Stimulated activated CD8-positive, alpha-beta memory T cell treated with anti-CD3 and anti-CD28 coated beads, Interleukin-7, amount 100 ng/mL, for 4 hours (primary cell): ENCODE measurements at regions not wholly inside any gene's neighbourhood (a gene's known extent, or its start where the extent isn't known, plus 50 kb on each side); places are given as distances from the start of the nearest gene placed in this dataset.

ENCODE experiments used
- DNase-seq, 2 donors: peaks; one replicate each; pipeline ENCODE4 v3.0.0-alpha.2; 2020; ENCODE audit warnings: low read depth in 2 of 2

DNA sequence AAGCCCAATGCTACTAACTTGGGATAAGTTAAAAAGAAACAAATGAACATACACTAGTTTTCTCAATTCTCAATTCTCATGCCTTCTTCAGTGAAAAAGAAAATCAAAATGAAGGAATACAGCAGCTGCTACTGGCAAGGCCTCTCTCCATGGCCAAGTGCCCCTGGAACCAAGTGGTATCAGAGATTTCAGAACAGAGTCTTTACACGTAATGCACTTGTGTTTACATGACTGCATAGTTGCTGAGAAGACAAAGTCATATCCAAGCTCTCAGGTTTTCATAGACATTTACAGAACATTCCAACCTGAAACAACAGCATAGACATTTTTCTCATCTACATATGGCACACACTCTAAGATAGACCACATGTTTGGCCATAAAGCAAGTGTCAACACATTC lies 789.9 kb downstream of the CBLN2 start:
- no peak for DNase-seq

DNA sequence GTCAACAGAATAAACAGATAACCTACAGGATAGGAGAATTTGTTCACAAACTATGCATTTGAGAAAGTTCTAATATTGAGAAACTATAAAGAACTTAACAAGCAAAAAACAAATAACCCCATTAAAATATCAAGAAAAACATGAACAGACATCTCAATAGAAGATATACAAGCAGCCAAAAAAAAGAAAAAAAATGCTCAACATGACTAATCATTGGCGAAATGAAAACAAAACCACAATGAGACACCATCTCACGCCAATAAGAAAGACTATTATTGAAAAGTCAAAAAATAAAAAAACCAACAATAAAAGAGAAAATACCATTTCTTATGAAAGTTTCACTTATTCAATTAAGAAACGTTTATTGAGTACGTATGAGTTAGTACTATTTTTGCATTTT lies 800.5 kb downstream of the CBLN2 start:
- DNase-seq, result no peak

DNA sequence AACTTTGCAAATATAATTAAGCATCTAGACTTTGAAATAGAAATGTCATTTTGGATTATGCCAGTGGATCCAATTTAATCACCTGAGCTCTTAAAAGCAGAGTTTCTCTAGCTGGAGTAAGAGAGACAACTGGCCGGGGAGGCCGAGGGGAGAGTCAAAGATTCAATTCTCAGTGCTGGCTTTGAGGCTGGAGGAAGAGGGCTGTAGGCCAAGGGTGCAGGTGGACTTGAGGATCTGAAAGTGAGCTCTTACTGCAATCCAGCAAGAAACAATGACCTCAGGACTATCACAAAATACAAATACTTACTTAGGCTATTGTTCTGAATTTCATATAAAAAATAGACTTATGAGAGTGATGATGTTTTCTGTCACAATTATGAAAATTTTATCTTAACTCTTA lies 814.5 kb downstream of the CBLN2 start:
- no peak for DNase-seq

GRCh38 chr18:71727909-71728308 lies 816.2 kb downstream of the CBLN2 start:
- no peak for DNase-seq

DNA sequence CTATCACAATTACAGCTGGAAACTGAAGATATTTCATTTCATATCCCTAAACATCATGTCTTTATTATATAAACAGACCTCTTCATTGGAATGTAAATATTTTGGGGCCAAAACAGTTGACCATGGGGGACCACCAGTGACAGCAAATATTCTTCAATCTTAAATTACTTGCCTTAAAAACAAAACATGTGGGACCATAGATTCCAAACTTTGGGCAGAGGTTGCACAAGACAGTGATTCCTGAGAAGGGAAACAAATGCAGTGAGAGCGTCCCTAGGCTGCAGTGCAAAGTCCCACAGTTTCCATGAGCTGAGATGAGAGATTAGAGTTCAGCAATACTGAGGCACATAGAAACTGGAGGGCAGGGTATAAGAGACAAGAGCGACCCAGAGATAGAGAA lies 818.9 kb downstream of the CBLN2 start:
- no peak for DNase-seq

- DNase-seq, result no peak
Observed at GRCh38 chr18:71707985-71708500, 836.1 kb downstream of the CBLN2 start.

DNA sequence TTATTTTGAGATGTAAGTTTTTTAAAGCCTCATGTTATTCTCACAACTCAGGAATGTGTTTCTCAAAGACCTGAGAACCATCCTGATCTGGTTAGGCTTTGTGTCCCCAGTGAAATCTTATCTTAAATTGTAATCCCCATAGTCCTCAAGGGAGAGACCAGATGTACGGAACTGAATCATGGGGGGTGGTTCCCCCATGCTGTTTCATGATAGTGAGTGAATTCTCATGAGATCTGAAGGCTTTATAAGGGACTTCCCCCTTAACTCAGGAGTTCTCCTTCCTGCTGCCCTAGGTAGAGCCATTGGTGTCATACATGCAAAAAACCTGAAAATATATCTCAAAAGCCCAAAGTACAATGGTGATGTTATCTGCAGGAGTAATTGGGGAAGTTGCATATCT lies 836.7 kb downstream of the CBLN2 start:
- DNase-seq, result no peak

- no peak for DNase-seq
Observed at GRCh38 chr18:71689416-71690160, 854.6 kb downstream of the CBLN2 start.

DNA sequence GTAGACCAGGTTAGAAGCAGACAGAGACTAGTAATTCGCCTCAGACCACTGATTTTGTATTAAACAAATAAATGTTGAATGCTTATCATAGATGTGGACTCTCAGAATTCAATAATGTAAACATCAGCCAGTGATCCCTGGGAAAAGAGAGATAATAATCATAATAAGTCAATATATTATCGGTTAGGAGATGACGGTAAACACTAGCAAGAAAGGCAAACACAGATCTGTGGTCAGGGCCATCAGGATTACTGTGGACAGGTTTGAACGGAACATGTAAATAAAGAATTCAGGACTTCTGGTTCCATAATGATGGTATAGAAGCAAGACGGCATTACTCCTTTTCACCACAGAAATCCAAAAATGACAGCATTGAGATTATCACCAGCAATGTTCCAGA lies 861.6 kb downstream of the CBLN2 start:
- no peak for DNase-seq

DNA sequence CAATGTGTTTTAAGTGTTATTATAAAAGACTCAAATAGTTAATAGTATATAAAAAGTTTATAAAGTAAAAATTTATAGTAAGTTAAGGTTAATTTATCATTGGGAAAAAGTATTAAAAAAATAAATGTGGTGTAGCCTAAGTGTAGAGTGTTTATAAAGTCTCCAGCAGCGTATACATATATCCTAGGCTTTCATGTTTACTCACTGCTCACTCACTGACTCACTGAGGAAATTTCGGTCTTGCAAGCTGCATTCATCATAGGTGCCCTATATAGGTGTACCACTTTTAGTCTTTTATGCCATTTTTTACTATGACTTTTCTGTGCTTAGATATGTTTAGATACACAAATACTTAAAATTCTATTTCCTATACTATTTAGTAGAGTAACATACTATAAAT lies 866.0 kb downstream of the CBLN2 start:
- DNase-seq, result no peak

- no peak for DNase-seq
Observed at GRCh38 chr18:71673954-71674353, 870.2 kb downstream of the CBLN2 start.

GRCh38 chr18:71673498-71673897 lies 870.6 kb downstream of the CBLN2 start:
- no peak for DNase-seq

GRCh38 chr18:71666481-71666880 lies 877.7 kb downstream of the CBLN2 start:
- no peak for DNase-seq

- DNase-seq, result no peak
Observed at GRCh38 chr18:71665131-71665530, 879.0 kb downstream of the CBLN2 start.

DNA sequence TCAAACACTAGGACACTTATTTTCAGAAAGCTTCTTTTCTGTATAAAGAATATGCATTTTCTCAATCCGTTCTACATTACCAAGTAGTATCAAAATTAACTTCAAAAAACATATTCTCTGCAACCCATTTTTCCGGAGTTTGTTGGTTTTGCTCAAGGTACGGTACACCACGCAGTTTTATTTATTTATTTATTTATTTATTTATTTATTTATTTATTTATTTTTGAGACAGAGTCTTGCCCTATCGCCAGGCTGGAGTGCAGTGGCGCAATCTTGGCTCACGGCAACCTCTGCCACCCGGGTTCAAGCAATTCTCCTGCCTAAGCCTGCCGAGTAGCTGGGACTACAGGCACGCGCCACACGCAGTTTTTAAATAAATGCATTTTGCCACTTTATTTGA lies 900.3 kb downstream of the CBLN2 start:
- no peak for DNase-seq

GRCh38 chr18:71630696-71631095 lies 913.4 kb downstream of the CBLN2 start:
- DNase-seq, result no peak

- no peak for DNase-seq
Observed at GRCh38 chr18:71625556-71626090, 918.5 kb downstream of the CBLN2 start.

DNA sequence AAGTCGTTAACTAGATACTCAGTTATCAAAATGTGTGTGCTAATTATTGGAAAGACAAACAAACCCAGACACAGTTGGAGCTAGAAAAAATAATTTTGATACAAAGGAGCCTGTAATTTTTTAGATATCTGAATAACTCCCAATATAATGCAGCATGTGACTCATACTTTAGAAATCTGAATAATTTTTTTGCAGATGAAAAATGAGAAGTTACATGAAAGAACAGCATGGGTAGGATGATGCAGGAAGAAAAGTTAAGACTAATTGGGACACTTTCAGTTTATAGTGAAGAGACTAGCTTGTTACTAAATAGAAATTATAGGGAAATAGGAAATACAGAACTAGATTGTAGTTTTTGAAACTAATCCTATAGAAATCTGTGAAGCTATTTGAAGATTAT lies 945.8 kb downstream of the CBLN2 start:
- DNase-seq, result no peak

DNA sequence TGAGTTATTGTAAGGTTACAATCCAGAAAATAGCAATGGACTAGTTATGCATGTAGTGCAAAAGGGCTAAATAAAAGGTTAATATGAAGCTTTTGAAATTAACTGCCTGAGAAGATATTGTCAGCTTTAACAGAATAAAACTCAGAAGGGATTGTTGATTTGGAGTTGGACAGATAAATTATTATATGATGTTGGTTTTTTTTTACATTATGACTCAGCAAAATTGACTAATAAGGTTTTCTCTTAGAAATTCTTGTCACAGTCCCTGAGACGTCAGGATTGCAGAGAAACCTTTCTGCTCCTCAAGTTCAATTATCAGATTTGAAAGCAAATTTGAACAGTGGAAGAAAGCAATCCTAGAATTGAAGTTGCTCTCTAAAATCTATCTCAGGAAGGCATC lies 946.9 kb downstream of the CBLN2 start:
- no peak for DNase-seq

DNA sequence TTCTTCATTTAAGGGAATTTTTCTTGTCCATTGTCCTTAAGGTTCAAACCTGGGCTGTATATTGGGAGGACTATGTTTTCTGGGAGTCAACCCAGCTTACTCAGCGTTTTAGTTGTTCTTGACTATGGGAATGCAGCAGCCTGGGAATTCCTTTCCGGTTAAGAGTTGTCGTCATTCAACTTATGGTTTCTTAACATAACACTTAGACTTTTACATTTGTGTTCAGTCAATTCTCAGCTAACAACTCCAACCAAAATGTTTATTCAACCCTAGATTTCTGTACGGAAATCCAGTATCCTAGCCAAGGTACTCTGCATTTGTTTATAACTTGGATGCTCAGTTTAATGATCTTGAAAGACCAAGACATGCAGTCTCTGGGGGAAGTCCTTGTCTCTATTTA lies 960.9 kb downstream of the CBLN2 start:
- no peak for DNase-seq

DNA sequence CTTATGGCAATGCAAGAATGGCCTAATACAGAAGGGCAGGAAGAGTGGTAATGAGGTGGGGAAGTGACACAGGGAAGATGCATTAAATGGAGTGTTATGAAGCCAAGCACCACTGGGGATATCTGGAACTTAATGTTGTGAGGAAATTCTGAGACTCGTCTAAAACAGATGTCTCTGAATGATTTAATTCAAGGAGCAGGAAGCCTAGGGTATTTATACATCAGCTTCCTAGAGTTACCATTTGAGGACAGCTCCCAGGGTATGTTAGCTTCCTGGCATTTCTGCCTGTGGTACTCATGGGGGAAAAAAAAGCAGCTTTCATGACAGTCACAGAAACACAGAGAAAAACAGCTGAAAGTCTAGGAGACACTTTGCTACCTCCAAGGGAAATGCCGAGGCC lies 989.5 kb downstream of the CBLN2 start:
- no peak for DNase-seq

GRCh38 chr18:71541643-71542042 lies 1002.5 kb downstream of the CBLN2 start:
- DNase-seq, result no peak

DNA sequence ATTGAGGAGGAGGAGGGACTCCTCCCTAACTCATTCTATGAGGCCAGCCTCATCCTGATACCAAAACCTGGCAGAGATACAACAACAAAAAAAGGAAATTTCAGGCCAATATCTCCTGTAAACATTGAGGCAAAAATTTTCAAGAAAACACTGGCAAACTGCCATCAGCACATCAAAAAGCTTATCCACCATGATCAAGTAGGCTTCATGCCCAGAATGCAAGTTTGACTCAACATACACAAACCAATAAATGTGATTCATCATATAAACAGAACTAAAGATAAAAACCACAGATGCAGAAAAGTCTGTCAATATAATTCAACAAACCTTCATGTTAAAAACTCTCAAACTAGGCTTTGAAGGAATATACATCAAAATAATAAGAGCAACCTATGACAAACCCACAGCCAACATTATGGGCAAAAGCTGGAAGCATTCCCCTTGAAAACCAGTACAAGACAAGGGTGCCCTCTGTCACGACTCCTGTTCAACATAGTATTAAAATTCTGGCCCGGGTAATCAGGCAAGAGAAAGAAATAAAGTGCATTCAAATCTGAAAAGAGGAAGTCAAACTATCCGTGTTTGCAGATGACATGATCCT lies 1014.3 kb downstream of the CBLN2 start:
- DNase-seq, result no peak
